SK-N-MC (cell line): ENCODE measurements at regions not wholly inside any gene's neighbourhood (a gene's known extent, or its start where the extent isn't known, plus 50 kb on each side); places are given as distances from the start of the nearest gene placed in this dataset.
"Not testable (repeated sequence)": the region's sequence is repeated elsewhere in the genome, so short reads cannot be mapped to it uniquely, and the experiment has no call there.

Experiments used
- DNase-seq: peaks from one replicate; pipeline ENCODE4 v3.0.0-alpha.2; 2011; ENCODE audit warnings: low read depth, low spot score
- H3K27ac ChIP-seq: fragments of 200-600 bp; sonication (generic); 2 replicates; pipeline ENCODE4 v1.5.1; 2016; ENCODE audit warnings: mixed run types
- H3K36me3 ChIP-seq: fragments of 200-600 bp; sonication (generic); 2 replicates; pipeline ENCODE4 v1.6.1; 2017; ENCODE audit warnings: antibody characterized with exemption, low read length, mixed read lengths; ENCODE audit not compliant: insufficient read depth
- H3K4me3 ChIP-seq: fragments of 200-600 bp; sonication (generic); 2 replicates; pipeline ENCODE4 v1.5.1; 2016
- H3K9ac ChIP-seq: fragments of 200-600 bp; sonication (generic); 2 replicates; pipeline ENCODE4 v1.8.0; 2017; ENCODE audit warnings: mixed run types, mixed read lengths; ENCODE audit not compliant: insufficient read length
- H3K9me3 ChIP-seq: fragments of 200-600 bp; sonication (generic); 2 replicates; pipeline ENCODE4 v1.6.1; 2017; ENCODE audit warnings: low read depth, mild to moderate bottlenecking, antibody characterized with exemption, low read length, moderate library complexity, mixed read lengths
- EZH2 ChIP-seq: fragments of 200-600 bp; sonication (generic); IDR thresholded peaks from one replicate; pipeline ENCODE4 v1.6.1; 2017; ENCODE audit warnings: antibody characterized with exemption
- FOXP2 ChIP-seq: optimal IDR thresholded peaks from 2 replicates; pipeline ENCODE3; 2011; ENCODE audit warnings: mild to moderate bottlenecking, moderate library complexity; ENCODE audit not compliant: insufficient read depth; ENCODE audit errors: extremely low read length, control extremely low read depth
- POLR2AphosphoS5 ChIP-seq: IDR thresholded peaks from 2 replicates; pipeline ENCODE4 v1.6.1; 2012; ENCODE audit warnings: mild to moderate bottlenecking, low read depth, low read length, borderline replicate concordance

- DNase-seq = peak; percentile 93
- peak overlapping the region; percentile 70 for H3K4me3 ChIP-seq
Observed at GRCh38 chr6:139982652-139983295, 608.3 kb upstream of the CITED2 start.

GRCh38 chr6:139982195-139982594 is 607.7 kb upstream of the CITED2 start:
- Histone ChIP-seq H3K36me3 (no peaks in the 10 kb centered on the region), H3K4me3 (peak overlapping the region; percentile 70), H3K9me3 (no peaks in the 10 kb centered on the region), H3K27ac (peak overlapping the region; percentile 97), H3K9ac (peak overlapping the region; percentile 73)
- no peak for DNase-seq
- no peak for TF ChIP-seq EZH2
- TF ChIP-seq FOXP2 = no peak
- no peak for TF ChIP-seq POLR2AphosphoS5

More at GRCh38 chr6:139982652-139983295, 608.3 kb upstream of the CITED2 start:
- TF ChIP-seq POLR2AphosphoS5 (peak; percentile 72; the same call in 1 of the 2 replicates), FOXP2 (peak; percentile 98), EZH2 (no peak)
- Histone ChIP-seq H3K27ac (peak overlapping the region; percentile 97), H3K36me3 (no peaks in the 10 kb centered on the region), H3K9me3 (no peaks in the 10 kb centered on the region), H3K9ac (peak overlapping the region; percentile 73)

- peak overlapping the region; percentile 70 for H3K4me3 ChIP-seq
- H3K27ac ChIP-seq = peak overlapping the region; percentile 97
- H3K9ac ChIP-seq = peak overlapping the region; percentile 73
- H3K9me3 ChIP-seq = no peaks in the 10 kb centered on the region
- H3K36me3 ChIP-seq = no peaks in the 10 kb centered on the region
- TF ChIP-seq EZH2 = no peak
- TF ChIP-seq FOXP2 = peak; percentile 97
- TF ChIP-seq POLR2AphosphoS5 = peak; percentile 69
- DNase-seq = peak; percentile 90
Observed at GRCh38 chr6:139981768-139982181, 607.3 kb upstream of the CITED2 start.

- no peaks in the 10 kb centered on the region for H3K36me3 ChIP-seq
- DNase-seq = no peak
- H3K4me3 ChIP-seq = peak overlapping the region; percentile 70
- H3K9me3 ChIP-seq = no peaks in the 10 kb centered on the region
- peak overlapping the region; percentile 33 for H3K9ac ChIP-seq
- H3K27ac ChIP-seq = peak overlapping the region; percentile 97
- no peak for TF ChIP-seq POLR2AphosphoS5
- TF ChIP-seq FOXP2 = no peak
- no peak for TF ChIP-seq EZH2
Observed at GRCh38 chr6:139981066-139981624, 606.7 kb upstream of the CITED2 start.

GRCh38 chr6:139980631-139981030 is 606.2 kb upstream of the CITED2 start:
- H3K36me3 ChIP-seq, H3K9ac ChIP-seq, H3K4me3 ChIP-seq, H3K9me3 ChIP-seq, DNase-seq: not testable (repeated sequence)
- H3K27ac ChIP-seq = peak overlapping the region; percentile 97

GRCh38 chr6:139979021-139979725 is 604.7 kb upstream of the CITED2 start:
- Histone ChIP-seq H3K36me3 (no peaks in the 10 kb centered on the region), H3K9ac (no peak overlapping the region), H3K9me3 (no peaks in the 10 kb centered on the region), H3K4me3 (no peak overlapping the region), H3K27ac (peak overlapping the region; percentile 49)
- TF ChIP-seq EZH2 (no peak), FOXP2 (no peak), POLR2AphosphoS5 (no peak; the same call in 1 of the 2 replicates)
- DNase-seq = no peak

- no peaks in the 10 kb centered on the region for H3K9me3 ChIP-seq
- no peaks in the 10 kb centered on the region for H3K36me3 ChIP-seq
- TF ChIP-seq POLR2AphosphoS5 (no peak), FOXP2 (no peak), EZH2 (no peak)
- H3K9ac ChIP-seq = no peak overlapping the region
- H3K27ac ChIP-seq = peak overlapping the region; percentile 10; the same call in 1 of the 2 replicates
- H3K4me3 ChIP-seq = no peak overlapping the region
- DNase-seq = no peak
Observed at GRCh38 chr6:139977887-139978332, 603.5 kb upstream of the CITED2 start.

GRCh38 chr6:139973669-139974344 is 599.4 kb upstream of the CITED2 start:
- peak overlapping the region; percentile 39 for H3K9ac ChIP-seq
- TF ChIP-seq EZH2 (no peak), FOXP2 (no peak), POLR2AphosphoS5 (no peak)
- H3K36me3 ChIP-seq = no peaks in the 10 kb centered on the region
- no peak for DNase-seq
- no peak overlapping the region for H3K4me3 ChIP-seq
- peak overlapping the region; percentile 68 for H3K27ac ChIP-seq
- no peaks in the 10 kb centered on the region for H3K9me3 ChIP-seq
